ENCODE measurements at regions not wholly inside any gene's neighbourhood (a gene's known extent, or its start where the extent isn't known, plus 50 kb on each side); places are given as distances from the start of the nearest gene placed in this dataset.

GRCh38 chr15:69983696-69984265, 113.9 kb downstream of the TLE3 start:
- DNase-seq (ENCODE audit: low read depth), result no peak
- TF ChIP-seq CTCF (IDR thresholded peaks at IDR 0.05; ENCODE audit: insufficient read depth, low read length), result no peak
- H3K4me3 ChIP-seq (ENCODE audit: low read depth, low read length), result no peak overlapping the region

GRCh38 chr15:69987492-69988489, 109.9 kb downstream of the TLE3 start:
- no peak for DNase-seq (ENCODE audit: low read depth)
- H3K4me3 ChIP-seq (ENCODE audit: low read depth, low read length), result no peak overlapping the region
- no peak for TF ChIP-seq CTCF (IDR thresholded peaks at IDR 0.05; ENCODE audit: insufficient read depth, low read length)

GRCh38 chr15:69988541-69989225, 109.0 kb downstream of the TLE3 start:
- DNase-seq (ENCODE audit: low read depth), result no peak
- H3K4me3 ChIP-seq (ENCODE audit: low read depth, low read length), result no peak overlapping the region
- TF ChIP-seq CTCF (IDR thresholded peaks at IDR 0.05; ENCODE audit: insufficient read depth, low read length), result no peak

GRCh38 chr15:69990566-69991421, 106.9 kb downstream of the TLE3 start:
- no peak overlapping the region for H3K4me3 ChIP-seq (ENCODE audit: low read depth, low read length)
- no peak for DNase-seq (ENCODE audit: low read depth)
- no peak for TF ChIP-seq CTCF (IDR thresholded peaks at IDR 0.05; ENCODE audit: insufficient read depth, low read length)

GRCh38 chr15:69991551-69991980, 106.2 kb downstream of the TLE3 start:
- H3K4me3 ChIP-seq (ENCODE audit: low read depth, low read length), result no peak overlapping the region
- no peak for DNase-seq (ENCODE audit: low read depth)
- TF ChIP-seq CTCF (IDR thresholded peaks at IDR 0.05; ENCODE audit: insufficient read depth, low read length), result no peak

GRCh38 chr15:69992348-69992747, 105.4 kb downstream of the TLE3 start:
- peak; percentile 10 for DNase-seq (ENCODE audit: low read depth)

More at GRCh38 chr15:69992348-69992747, 105.4 kb downstream of the TLE3 start:
- H3K4me3 ChIP-seq (ENCODE audit: low read depth, low read length), result no peak overlapping the region
- no peak for TF ChIP-seq CTCF (IDR thresholded peaks at IDR 0.05; ENCODE audit: insufficient read depth, low read length)
